ENCODE measurements at regions not wholly inside any gene's neighbourhood (a gene's known extent, or its start where the extent isn't known, plus 50 kb on each side); places are given as distances from the start of the nearest gene placed in this dataset.

- H3K4me1 Mint-ChIP-seq, result peaks cover 26% of the 10 kb centered on the region
- H3K4me2 ChIP-seq (replicated peaks; ENCODE audit: low read depth, low read length, poor library complexity, severe bottlenecking), result peak overlapping the region; percentile 72
- DNase-seq (peak; percentile 85), ATAC-seq (ENCODE audit: low read depth) (peak; percentile 92)
- H3K27me3 Mint-ChIP-seq, result no peaks in the 10 kb centered on the region
- POLR2A ChIA-PET, result no interaction called here
- peaks cover 25 to 26% of the 10 kb centered on the region in 2 donors for H3K4me1 ChIP-seq (ENCODE audit: control insufficient read depth in 2 of 2, insufficient read depth in 2 of 2, low read length in 2 of 2)
- no peaks in the 10 kb centered on the region for H3K9me3 Mint-ChIP-seq (ENCODE audit: insufficient read depth)
- no peak for TF ChIP-seq CTCF (IDR thresholded peaks at IDR 0.05)
- TF ChIP-seq EZH2 (IDR thresholded peaks at IDR 0.05; ENCODE audit: borderline replicate concordance, insufficient read depth, low read depth, low read length, poor library complexity, severe bottlenecking), result no peak
- H3K9me3 ChIP-seq (ENCODE audit: control extremely low read depth in 1 of 3, control insufficient read depth in 2 of 3, insufficient read depth in 1 of 3, low read length in 2 of 3), result no peaks in the 10 kb centered on the region
- peak overlapping the region; percentile 84 for H3K27ac Mint-ChIP-seq
- H3K4me3 ChIP-seq (ENCODE audit: control extremely low read depth in 1 of 5, extremely low read depth in 1 of 5, insufficient read depth in 1 of 5, low read depth in 2 of 5, low read length in 4 of 5), result peak overlapping the region in 3 of 5 experiments; percentile 12 to 52 (median 25)
- no peaks in the 10 kb centered on the region for H3K79me2 ChIP-seq (ENCODE audit: control insufficient read depth, insufficient read depth, low read length)
- peak overlapping the region; percentile 82 for H3K4me3 Mint-ChIP-seq
- intact Hi-C loops (cut with micrococcal nuclease), result loop anchor here (5.0 to 10.0 kb wide), 3 partner anchors 44 to 598 kb away; partner anchors contain the start of gene RUBCNL
- no peaks in the 10 kb centered on the region for H3K27me3 ChIP-seq (replicated peaks in 1 of 4; ENCODE audit: control extremely low read depth in 1 of 4, control insufficient read depth in 3 of 4, insufficient read depth in 4 of 4, low read length in 3 of 4)
- H2AFZ ChIP-seq (ENCODE audit: insufficient read depth, low read depth, low read length, poor library complexity, severe bottlenecking), result no peak overlapping the region
- CTCF ChIA-PET, result interaction anchor here (0.6 to 5.1 kb wide), 7 partner anchors 8 to 1765 kb away, joined by 3 to 24 read pairs (median 3); no protein-coding TSS in a partner anchor
- H3K9ac ChIP-seq (ENCODE audit: low read length), result peak overlapping the region; percentile 40
- WGBS (ENCODE audit: insufficient coverage), result 0% methylated on average over 1 of the region's 3 CpGs
- no peaks in the 10 kb centered on the region for H3K36me3 ChIP-seq (replicated peaks in 1 of 2; ENCODE audit: control extremely low read depth in 1 of 2, control insufficient read depth in 1 of 2, extremely low read depth in 1 of 2, insufficient read depth in 2 of 2, low read length in 1 of 2)
- peak overlapping the region; percentile 33 to 44 for H3K27ac ChIP-seq (ENCODE audit: low read length in 2 of 2)
- H4K20me1 ChIP-seq (ENCODE audit: control insufficient read depth, insufficient read depth, low read length, poor library complexity, severe bottlenecking), result no peaks in the 10 kb centered on the region
These were observed 86.2 kb upstream of the HTR2A start for GRCh38 chr13:46982856-46983582.

GRCh38 chr13:46975173-46975572 is 78.3 kb upstream of the HTR2A start:
- Histone ChIP-seq H3K4me1 (ENCODE audit: control insufficient read depth in 2 of 2, insufficient read depth in 2 of 2, low read length in 2 of 2) (no peaks in the 10 kb centered on the region), H3K27me3 (replicated peaks in 1 of 4; ENCODE audit: control extremely low read depth in 1 of 4, control insufficient read depth in 3 of 4, insufficient read depth in 4 of 4, low read length in 3 of 4) (no peaks in the 10 kb centered on the region), H3K9ac (ENCODE audit: low read length) (no peak overlapping the region), H3K4me2 (replicated peaks; ENCODE audit: low read depth, low read length, poor library complexity, severe bottlenecking) (no peak overlapping the region), H3K79me2 (ENCODE audit: control insufficient read depth, insufficient read depth, low read length) (no peaks in the 10 kb centered on the region), H4K20me1 (ENCODE audit: control insufficient read depth, insufficient read depth, low read length, poor library complexity, severe bottlenecking) (no peaks in the 10 kb centered on the region), H3K27ac (ENCODE audit: low read length in 2 of 2) (no peak overlapping the region), H3K36me3 (replicated peaks in 1 of 2; ENCODE audit: control extremely low read depth in 1 of 2, control insufficient read depth in 1 of 2, extremely low read depth in 1 of 2, insufficient read depth in 2 of 2, low read length in 1 of 2) (no peaks in the 10 kb centered on the region), H3K9me3 (ENCODE audit: control extremely low read depth in 1 of 3, control insufficient read depth in 2 of 3, insufficient read depth in 1 of 3, low read length in 2 of 3) (peaks cover 4 to 21% (median 7%) of the 10 kb centered on the region in 3 donors), H2AFZ (ENCODE audit: insufficient read depth, low read depth, low read length, poor library complexity, severe bottlenecking) (no peak overlapping the region), H3K4me3 (ENCODE audit: control extremely low read depth in 1 of 5, extremely low read depth in 1 of 5, insufficient read depth in 1 of 5, low read depth in 2 of 5, low read length in 4 of 5) (no peak overlapping the region)
- intact Hi-C loops (cut with micrococcal nuclease), result loop anchor here (10.0 kb wide), 1 partner anchor 1790 kb away; no protein-coding TSS in a partner anchor
- H3K27ac Mint-ChIP-seq, result no peak overlapping the region
- ChIA-PET CTCF (interaction anchor here (0.7 to 3.2 kb wide), 7 partner anchors 8 to 800 kb away, joined by 3 to 19 read pairs (median 11); no protein-coding TSS in a partner anchor), POLR2A (no interaction called here)
- peaks cover 4% of the 10 kb centered on the region for H3K9me3 Mint-ChIP-seq (ENCODE audit: insufficient read depth)
- DNase-seq, result no peak
- H3K4me1 Mint-ChIP-seq, result peaks cover 6% of the 10 kb centered on the region
- ATAC-seq (ENCODE audit: low read depth), result no peak
- no peaks in the 10 kb centered on the region for H3K27me3 Mint-ChIP-seq
- TF ChIP-seq CTCF (IDR thresholded peaks at IDR 0.05) (no peak), EZH2 (IDR thresholded peaks at IDR 0.05; ENCODE audit: borderline replicate concordance, insufficient read depth, low read depth, low read length, poor library complexity, severe bottlenecking) (no peak)
- H3K4me3 Mint-ChIP-seq, result no peak overlapping the region

Measured in B cell (primary cell).